Central memory CD4-positive, alpha-beta T cell (primary cell): ENCODE measurements at regions not wholly inside any gene's neighbourhood (a gene's known extent, or its start where the extent isn't known, plus 50 kb on each side); places are given as distances from the start of the nearest gene placed in this dataset.

Experiments used
- DNase-seq: peaks from one replicate; pipeline ENCODE4 v3.0.0; 2022

DNA sequence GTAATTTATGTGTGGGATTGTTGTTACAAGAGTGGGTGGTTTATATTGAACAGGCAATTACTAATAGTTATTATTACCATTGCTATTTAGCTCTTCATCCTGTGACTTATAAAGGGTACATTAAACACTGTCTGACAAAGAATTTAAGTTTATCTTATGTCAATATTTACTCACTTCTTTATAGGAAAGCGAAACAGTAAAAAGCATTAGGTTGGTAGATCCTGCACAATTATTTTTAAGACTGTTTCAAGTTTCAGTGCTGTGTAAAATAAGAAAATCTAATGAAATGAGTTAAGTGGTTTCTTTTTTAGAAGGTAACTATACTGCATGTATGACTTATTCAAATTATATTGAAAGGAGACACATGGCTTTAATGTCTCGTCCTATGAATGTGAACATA, 135.8 kb upstream of the MAP3K7 start:
- no peak for DNase-seq

DNA sequence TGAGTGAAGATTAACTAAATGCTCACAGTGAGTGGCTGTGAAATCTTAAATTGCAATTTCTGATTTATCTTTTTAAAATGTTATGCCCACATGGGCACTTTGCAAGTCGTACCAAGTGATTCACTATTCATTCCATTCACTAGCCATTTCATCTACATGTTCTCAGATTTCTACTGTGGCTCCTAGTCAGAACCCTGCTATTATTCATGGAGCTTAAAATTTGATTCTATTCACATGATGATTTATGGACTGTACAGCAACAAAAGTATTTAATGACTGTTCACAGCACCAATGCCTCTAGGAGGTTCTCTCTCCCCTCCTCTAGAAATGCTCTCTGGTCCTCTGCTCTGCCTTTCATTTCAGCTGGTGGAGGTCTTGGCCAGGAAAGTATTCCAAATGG, 133.5 kb upstream of the MAP3K7 start:
- no peak for DNase-seq

DNA sequence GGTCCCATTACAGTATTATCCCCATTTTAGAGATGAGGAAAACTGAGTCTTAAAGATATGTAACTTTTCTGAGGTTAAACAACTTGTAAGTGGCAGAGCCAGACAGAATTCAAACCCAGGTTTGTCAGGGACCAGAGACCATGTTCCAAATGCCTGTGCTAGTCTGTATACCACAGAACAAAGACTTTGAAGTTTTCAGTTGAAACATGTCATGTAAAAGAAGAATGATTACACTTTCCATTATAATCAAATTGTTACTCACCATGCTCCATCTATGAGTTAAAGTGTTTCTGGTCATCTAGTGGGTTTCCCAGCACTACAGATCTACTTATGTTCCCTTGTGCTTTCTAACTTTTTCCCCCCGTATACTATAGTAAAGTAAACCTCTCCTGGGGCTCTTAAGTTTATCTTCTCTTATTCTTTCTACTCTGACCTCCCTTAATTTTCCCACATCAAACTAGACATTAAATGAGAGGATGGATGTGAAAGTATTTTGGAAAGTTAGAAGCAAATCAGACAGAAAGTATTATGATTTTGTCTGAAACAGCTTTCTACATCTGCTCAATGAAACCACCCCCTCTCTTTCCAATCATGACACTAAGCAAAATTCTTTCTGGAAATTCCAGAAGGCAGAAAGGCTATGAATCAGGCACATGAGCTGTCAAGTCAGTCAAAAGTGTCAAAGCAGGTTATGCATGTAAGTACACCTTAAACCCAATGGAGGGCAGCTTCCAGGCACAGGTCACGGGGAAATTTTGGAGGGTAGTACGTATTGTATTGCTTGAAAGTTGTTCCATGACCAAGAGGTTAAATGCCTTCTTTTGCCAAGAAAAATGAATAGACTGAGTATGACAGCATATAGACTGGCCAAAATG, 132.7 kb upstream of the MAP3K7 start:
- DNase-seq = no peak

DNA sequence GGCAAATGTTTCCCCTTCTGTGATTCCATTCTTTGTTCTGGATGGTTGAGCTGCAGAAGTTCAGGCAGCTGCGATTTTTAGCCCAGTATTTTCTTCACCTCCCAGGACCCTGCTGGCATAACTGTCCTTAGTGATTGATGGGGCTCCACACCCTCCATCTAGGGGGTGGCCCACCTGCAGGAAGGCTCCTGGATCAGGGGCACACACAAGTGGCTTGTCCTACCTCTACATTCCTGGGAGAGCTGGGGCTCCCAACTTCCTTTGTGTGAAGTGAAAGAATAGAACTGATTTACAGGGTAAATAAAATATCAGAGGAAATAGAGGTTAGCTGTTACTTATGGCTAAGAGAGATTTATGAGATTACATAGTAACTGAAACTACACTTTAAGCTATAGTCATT, 129.5 kb upstream of the MAP3K7 start:
- no peak for DNase-seq

DNA sequence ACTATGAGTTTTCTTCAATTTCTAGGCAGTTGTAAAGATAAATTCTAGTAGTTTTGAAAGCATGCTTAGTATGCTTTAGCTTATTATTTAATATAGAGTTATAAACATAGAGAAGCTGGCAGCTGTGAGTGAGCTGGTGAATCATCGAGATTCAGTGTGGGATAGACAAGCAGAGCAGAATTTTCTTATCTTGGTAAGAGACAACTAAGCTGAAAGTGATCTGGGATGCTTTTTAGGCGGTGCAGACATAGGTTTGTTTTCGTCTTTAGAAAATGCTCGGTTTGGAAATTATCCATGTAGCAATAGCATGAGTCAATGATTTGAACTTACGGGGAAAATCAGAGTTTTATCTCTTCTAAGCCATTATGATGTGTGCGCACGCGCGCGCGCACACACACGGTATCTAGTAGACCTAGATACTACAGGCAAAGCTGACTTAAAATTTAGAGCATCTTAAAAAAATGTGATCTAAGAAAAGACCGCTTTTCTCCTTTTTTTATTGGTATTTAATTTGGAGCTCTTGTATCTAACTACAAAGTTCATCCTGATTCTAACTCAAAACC, 128.3 kb upstream of the MAP3K7 start:
- DNase-seq = no peak

DNA sequence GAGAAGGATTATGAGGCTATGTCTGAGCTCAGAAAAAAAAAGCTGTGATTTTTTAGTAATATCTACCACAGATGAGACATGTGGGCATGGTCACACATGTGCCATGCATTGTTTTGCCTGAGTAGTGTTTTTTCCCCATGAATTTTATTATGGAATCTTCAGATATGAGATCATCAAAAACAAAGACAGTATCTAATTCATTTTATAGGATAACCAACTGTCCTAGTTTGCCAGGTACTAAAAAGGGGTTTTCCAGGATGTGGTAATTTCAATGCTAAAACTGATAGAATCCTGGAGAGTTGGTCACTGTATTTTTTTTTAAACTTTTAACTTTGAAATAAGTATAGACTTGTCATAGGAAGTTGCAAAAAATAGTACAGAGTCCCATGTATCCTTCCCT, 127.4 kb upstream of the MAP3K7 start:
- DNase-seq = no peak

DNA sequence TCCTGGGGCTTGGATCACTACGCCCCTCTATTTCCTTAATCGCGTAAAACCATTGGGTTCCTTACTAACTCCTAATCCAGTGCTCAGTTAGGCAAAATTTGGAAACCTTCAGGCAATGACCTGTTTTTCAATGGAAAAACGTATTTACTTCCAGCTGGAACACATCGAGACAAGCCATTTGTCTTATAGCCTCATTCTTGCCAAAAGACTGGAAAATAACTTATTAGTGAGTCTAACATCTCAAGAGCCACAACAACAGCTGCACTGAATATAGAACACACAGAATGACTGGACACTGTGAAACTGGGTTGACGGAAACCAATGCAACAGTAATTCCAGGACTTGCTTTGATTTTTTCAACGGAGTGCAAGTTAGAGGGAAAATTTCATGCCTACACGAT, 125.2 kb upstream of the MAP3K7 start:
- DNase-seq = no peak

DNA sequence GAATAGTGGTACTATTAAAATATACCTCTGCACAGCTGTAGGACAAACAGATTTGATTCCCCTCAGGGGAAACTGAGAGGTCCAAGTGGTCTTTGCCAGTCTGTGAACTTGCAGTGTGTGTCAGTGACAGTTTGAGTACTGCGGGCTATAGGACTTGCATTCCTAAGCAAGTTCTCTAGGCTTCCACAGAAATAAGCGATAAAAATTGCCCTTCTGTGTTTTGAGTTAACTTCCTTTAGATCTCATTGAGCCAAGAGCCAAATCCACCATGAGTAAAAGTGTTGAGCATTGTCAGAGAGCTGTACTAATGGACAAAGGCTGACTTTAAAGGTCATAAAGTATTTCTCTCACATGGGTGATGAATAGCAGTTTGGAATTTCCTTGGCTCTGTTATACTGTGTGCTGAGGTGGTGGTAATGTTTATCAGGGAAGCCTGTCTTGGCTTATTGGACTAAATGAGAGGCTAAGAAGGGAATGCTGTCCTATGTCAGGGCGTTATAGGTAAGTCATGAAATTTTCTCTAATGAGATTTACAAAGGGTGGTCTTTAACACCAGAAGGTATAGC, 122.6 kb upstream of the MAP3K7 start:
- no peak for DNase-seq

DNA sequence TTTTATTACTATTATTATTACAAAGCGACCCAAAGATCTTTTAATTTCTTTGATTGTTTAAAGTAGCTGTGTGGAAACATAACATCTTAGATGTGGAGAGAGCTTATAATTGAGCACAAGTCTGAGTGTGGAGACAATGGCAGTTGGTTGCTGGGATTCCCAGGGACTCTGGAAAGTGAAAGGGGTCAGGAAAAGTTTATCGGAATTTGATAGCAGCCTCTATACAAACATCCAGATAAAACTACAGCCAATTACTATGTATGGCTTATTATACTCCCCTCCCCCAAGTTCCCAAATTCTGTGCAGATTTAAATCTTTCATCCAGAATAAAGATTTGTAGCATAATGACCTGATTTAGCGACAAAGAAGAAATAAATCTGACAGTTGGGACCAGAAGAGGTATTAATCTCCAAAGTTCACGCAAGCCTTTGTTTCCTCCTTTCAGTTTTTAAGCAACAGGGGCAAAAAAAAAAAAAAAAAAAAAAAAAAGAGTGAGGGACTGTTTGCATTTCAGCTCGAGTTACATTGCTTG, 121.4 kb upstream of the MAP3K7 start:
- DNase-seq = no peak

DNA sequence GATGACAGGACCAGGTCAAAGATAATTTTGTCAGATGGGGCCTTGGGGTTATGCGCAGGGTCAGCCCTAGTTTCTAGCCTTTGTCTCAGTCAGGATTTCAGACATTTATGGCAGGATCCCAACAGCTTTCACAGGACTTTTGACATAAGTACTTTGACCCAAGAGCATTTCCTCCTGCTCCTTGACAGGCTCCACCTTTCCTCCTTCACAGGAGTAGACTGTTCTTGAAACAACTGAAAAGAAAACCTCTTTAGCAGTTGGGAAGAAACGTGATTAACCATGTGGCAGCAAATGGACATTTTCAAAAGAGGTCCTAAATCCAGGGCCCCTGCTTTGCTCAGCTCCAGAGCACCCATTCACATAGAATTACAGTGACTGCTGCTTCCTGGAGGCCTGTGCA, 120.4 kb upstream of the MAP3K7 start:
- DNase-seq = no peak

DNA sequence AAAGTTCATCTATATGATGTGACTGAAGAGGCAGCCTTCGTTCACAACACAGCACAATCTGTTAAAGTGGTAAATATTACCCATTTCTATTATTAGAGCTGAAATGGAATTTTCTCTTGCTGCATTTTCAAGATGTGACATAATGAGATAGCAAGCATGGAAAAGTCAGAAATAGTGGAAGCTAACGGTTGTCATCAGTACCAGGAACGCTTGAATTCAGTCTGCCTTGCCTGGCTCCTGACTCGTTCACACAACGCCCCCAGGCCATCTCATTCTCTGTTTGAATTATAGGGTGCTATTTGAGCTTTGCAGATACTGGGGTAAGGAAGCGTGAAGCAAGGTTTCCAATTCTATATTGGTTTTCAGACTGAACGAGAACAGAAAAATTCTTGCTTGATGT, 116.5 kb upstream of the MAP3K7 start:
- no peak for DNase-seq

DNA sequence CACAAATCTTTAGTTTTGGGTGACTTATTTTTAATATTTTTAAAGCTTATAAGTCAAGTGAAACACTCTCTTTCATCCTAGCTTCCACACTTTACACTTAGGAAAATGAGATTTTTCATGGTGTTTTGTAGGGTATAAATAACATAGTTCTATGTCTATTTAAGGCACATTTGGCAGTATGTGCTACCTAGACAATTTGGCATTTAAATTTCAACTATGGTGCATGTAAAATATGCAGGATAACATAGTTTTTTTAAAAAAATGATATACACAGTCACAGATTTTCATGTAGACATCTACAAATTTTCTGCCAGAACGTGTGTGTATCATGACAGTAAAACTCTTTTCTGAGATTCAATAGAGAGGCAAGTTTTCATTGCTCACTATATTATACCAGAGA, 115.1 kb upstream of the MAP3K7 start:
- no peak for DNase-seq

DNA sequence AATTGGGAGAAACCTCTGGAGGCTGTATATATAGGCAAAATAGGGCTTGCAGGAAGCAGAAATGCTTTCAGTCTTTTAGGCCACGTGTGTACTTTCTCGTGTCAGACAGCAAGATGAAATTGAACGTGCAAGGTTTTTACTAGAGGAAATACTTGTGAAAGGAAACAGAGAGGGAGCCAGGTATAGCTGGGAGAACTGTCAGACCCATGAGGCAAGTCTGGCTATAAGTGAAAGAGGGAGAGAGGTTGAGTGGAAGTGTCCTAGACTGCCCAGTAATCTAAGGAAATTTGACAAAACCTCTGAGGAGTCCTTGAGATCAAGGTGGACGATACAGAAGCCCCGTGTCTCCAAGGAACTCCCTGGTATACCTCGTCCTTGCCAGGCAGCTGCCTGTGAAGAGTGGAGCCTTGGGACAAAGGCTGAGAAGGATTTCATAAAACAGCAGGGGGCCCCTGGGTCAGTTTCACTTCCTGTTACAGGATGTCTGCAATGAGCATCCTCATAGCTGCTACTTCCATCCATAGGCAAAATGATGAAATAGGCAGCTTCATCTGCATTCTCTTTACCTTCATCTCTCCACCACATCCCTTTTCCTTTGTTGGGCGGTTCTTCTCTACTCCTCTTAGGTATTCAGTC, 114.4 kb upstream of the MAP3K7 start:
- DNase-seq = no peak

DNA sequence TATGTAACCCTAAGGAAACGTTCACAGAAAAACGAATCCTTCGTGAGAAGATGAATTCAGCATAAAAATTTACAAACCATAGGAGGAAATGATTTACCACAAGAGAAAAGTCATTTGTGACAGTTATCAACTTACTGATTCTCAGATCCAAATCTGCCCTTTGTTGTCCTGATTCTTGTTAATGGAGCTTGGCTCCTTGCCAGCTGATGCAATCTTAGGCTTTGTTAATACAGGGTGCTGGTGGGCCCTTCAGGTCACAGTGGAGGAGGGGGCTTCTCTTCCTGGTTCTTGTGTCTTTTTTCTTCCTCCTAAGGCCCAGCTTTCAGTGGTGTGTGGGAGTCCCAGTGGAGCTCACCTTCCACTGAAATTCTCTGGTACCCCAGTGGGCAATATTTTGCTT, 108.4 kb upstream of the MAP3K7 start:
- no peak for DNase-seq

DNA sequence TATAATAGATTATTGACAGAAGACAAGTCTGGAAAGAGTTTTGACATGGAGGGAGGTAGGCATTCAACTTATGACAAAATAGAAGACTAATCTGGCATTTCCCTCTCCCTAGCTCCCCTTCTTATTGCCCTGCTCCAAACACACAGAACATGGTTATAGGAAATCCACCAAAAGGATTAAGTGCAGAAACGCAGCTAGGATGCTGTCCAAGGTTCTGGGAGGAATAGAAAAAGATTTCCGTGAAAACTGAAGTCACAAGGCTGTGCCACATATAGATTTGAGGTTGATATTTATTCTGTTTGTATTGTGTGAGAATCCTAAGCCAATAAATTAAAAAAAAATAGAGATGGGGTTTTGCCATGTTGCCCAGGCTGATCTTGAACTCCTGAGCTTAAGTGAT, 107.9 kb upstream of the MAP3K7 start:
- DNase-seq = no peak

DNA sequence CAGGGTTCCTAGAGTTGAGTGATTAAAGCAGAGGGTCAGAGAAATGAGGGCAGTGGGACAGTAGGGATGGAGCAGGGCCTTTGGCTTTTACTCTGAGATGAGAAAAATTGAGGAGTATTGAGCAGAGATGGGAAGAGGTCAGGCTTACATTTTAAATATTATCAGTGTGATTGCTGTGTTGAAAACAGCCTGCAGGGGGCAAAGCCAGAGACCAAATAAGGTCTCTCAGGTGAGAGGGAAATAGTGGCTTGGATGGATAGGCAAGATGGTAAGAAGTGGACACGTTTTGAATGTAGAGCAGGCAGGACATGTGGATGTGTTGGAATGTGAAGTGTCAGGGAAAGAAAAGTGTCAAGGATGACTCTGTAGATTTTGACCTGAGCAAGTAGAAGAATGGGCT, 105.0 kb upstream of the MAP3K7 start:
- no peak for DNase-seq

DNA sequence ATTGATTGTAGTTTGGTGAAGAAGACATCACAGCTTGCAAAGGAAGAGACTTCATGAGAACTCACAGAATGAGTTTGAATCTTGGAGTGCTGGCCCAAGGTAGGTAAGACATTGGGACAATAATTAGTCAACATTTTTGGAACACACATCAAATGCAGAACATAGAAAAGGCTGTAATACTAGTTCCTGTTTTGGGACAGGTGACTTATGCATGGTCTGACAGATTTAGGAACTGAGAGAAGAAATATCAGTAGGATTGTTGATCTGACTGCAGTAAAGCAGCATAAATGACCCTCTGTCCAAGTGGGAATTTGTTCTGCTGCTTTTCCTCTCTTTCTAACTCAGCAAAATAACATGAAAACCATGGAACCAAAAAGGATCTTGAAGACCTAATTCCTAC, 102.3 kb upstream of the MAP3K7 start:
- DNase-seq = no peak

DNA sequence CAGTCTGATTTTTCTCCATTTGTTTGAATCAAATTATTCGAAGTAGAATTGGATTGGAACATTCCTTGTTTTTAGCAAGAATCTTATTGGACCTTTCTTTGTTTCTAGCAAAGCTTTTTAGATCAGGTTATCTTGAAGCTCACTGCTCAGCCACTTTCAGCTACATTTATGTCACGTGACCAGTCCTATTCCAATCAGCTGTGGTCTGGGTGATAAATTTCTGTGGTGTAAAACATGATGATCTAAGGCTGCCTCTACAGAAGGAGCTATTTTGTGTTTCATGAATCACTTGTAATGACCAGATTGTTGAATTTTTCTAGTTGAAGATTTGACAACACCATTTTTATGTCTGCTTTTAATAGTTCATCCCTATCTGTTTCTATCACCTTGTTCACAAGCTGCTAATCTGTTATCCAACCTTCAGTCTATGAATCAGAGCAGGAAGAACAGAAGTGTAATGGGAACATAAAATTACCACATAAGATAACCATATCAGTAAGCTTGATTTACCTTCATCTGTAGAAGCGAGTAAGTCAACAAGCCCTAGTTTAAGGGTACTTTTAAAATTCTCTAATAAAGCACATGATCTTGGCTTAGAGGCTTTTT, 101.0 kb upstream of the MAP3K7 start:
- no peak for DNase-seq

DNA sequence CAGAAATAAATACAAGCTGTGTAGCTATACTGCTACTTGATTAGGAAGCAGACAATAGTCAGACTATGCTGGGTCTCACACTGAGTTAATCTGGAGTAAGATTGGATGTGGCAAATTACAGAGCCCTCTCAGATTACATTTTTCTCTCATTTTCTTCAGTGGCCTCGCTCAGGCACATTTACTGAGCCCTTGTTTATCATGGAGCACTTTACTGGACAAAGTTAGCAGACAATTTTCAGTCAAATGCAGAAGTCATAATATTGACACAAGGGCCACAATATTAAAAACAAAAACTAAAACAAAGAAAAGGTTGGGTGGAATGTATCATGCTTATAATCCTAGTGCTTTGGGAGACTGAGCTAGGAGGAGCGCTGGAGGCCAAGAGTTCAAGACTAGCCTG, 95.0 kb upstream of the MAP3K7 start:
- DNase-seq = no peak

DNA sequence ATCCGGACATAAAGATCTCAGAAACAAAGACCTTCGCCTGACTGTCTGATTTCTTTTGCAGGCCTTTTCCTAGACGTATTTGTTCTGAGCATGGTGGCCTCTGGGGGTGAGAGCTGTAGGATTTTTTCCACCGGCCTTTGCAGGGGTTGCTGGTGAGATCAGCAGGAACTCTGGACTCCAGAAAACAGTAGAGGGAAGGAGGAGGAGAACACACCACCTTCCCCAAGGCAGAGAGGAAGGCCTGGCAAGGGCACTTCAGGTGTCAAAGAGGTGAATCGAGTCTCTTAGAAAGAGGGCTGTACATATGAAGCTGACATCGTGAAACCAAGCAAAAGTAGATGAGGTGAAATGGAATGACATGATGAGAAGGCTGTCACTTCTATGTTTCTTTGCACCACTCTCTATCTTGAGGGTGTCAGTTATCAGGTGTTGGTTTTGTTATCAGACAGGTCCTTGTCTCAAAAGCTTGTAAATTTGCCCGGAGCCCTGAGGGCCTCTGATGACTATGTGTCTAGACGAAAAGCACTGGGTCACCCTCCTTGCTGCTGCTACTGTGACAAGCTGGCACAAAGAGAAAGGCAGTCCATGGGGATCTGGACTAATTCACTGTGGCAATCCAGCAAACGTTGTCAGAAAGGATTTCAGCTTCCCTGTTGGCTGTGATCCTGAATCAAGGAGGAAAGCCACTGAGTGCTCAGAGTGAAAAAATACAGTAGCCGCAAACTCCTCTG, 91.3 kb upstream of the MAP3K7 start:
- DNase-seq = no peak

DNA sequence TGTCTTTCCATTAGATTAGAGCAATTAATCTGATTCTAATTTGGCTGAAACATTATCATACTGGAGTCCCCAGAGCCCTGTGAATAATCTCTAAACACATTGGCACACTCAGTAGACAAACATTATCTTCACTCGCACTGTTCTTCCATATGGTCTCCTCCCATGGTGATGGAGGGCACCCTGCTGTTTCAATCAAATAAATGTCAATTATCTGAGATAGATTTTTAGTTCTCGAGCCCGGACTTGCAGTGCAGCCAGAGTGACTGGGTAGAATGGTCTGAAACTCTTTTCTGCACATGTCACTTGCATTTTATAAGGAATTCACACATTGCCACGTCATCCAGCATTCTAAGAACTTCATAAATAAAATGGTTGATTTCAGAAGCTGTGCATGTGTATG, 90.6 kb upstream of the MAP3K7 start:
- DNase-seq = no peak

DNA sequence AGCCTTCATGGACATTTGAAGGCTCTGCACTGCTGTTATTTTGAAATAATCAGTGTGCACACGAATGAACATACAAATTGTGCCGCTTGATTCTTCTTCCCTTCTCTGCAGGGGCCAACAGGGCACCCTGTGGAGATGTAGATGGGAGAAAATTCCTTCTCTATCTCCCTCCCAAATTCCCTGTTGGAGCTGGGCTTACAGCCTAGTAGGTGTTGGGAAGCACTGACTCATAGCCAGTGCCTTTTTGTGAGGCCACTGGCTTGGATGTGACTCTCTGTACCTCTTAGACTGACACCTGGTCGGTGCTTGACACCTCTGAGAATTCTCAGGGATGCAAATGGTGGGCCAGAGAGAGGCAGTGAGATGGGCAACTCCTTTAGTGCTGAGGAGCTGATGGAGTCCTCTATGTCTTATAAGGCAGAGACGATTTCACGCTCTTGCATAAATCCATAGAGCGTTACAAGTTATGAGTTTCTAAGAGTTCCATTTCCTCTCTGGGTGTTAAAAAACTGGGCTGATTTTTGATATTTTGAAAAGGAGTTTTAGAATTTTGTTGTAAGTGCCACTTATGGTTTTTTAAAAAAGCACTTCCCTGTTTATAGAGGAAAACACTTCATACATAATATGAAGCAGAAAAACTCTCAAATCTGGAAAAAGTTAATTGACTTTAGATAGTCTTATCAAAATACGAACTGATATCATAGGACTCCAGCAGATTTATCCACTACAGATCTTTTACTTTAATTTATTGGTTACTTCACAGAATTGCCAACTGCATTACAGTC, 89.8 kb upstream of the MAP3K7 start:
- no peak for DNase-seq
